ENCODE measurements at regions not wholly inside any gene's neighbourhood (a gene's known extent, or its start where the extent isn't known, plus 50 kb on each side); places are given as distances from the start of the nearest gene placed in this dataset.

GRCh38 chr20:24210356-24210755 is 221.8 kb upstream of the GGTLC1 start:
- H3K79me1 ChIP-seq (ENCODE audit: low read length), result no peaks in the 10 kb centered on the region
- H2BK5ac ChIP-seq (ENCODE audit: low read depth, low read length, poor library complexity), result no peak overlapping the region
- H2BK12ac ChIP-seq (ENCODE audit: low read length), result no peak overlapping the region
- no peak overlapping the region for H3K18ac ChIP-seq (ENCODE audit: low read length)
- no peak overlapping the region for H3K4ac ChIP-seq (ENCODE audit: low read depth, low read length)
- H3K27me3 ChIP-seq (ENCODE audit: insufficient read depth, low read length), result no peaks in the 10 kb centered on the region
- H3K79me2 ChIP-seq (ENCODE audit: control insufficient read depth, insufficient read depth, low read length, poor library complexity), result no peaks in the 10 kb centered on the region
- H3K4me2 ChIP-seq (ENCODE audit: low read length), result no peak overlapping the region
- H3K4me3 ChIP-seq (ENCODE audit: low read depth, low read length), result no peak overlapping the region
- WGBS (ENCODE audit: extremely low coverage, insufficient coverage, insufficient read length), result no CpG with 5 or more reads among the region's 2 CpGs
- H3K36me3 ChIP-seq (ENCODE audit: control insufficient read depth in 1 of 2, insufficient read depth in 2 of 2, low read length in 2 of 2), result no peaks in the 10 kb centered on the region
- peaks cover 3% of the 10 kb centered on the region for H3K9me3 ChIP-seq (ENCODE audit: insufficient read depth, low read depth, low read length)
- no peak overlapping the region for H3K14ac ChIP-seq (ENCODE audit: low read length)
- H3K27ac ChIP-seq (ENCODE audit: low read depth, low read length), result no peak overlapping the region
- H2AFZ ChIP-seq (ENCODE audit: insufficient read depth, low read length, poor library complexity), result no peak overlapping the region
- H4K12ac ChIP-seq (ENCODE audit: low read depth, low read length), result no peak overlapping the region
- DNase-seq, result no peak
- H3K23ac ChIP-seq (ENCODE audit: low read length), result no peak overlapping the region
- H2AK5ac ChIP-seq (ENCODE audit: low read length), result no peak overlapping the region
- H4K91ac ChIP-seq (ENCODE audit: low read depth, low read length), result no peak overlapping the region
- H3K9ac ChIP-seq (ENCODE audit: low read length), result no peak overlapping the region
- H4K8ac ChIP-seq (ENCODE audit: low read depth, low read length), result no peak overlapping the region
- no peak overlapping the region for H2BK120ac ChIP-seq (ENCODE audit: insufficient read depth, low read length, poor library complexity)
- no peaks in the 10 kb centered on the region for H3K4me1 ChIP-seq (ENCODE audit: control insufficient read depth in 1 of 2, insufficient read depth in 2 of 2, low read length in 2 of 2)

GRCh38 chr20:24208652-24209051 is 220.1 kb upstream of the GGTLC1 start:
- H3K36me3 ChIP-seq (ENCODE audit: control insufficient read depth in 1 of 2, insufficient read depth in 2 of 2, low read length in 2 of 2), result no peaks in the 10 kb centered on the region
- H2AK5ac ChIP-seq (ENCODE audit: low read length), result no peak overlapping the region
- H3K23ac ChIP-seq (ENCODE audit: low read length), result no peak overlapping the region
- H4K8ac ChIP-seq (ENCODE audit: low read depth, low read length), result no peak overlapping the region
- no peak overlapping the region for H3K4me2 ChIP-seq (ENCODE audit: low read length)
- no peak for DNase-seq
- no peak overlapping the region for H2BK5ac ChIP-seq (ENCODE audit: low read depth, low read length, poor library complexity)
- no peak overlapping the region for H3K14ac ChIP-seq (ENCODE audit: low read length)
- no CpG with 5 or more reads among the region's 9 CpGs for WGBS (ENCODE audit: extremely low coverage, insufficient coverage, insufficient read length)
- no peaks in the 10 kb centered on the region for H3K27me3 ChIP-seq (ENCODE audit: insufficient read depth, low read length)
- H3K4ac ChIP-seq (ENCODE audit: low read depth, low read length), result no peak overlapping the region
- no peak overlapping the region for H2AFZ ChIP-seq (ENCODE audit: insufficient read depth, low read length, poor library complexity)
- no peaks in the 10 kb centered on the region for H3K79me1 ChIP-seq (ENCODE audit: low read length)
- peaks cover 3% of the 10 kb centered on the region for H3K9me3 ChIP-seq (ENCODE audit: insufficient read depth, low read depth, low read length)
- H3K4me3 ChIP-seq (ENCODE audit: low read depth, low read length), result peak overlapping the region; percentile 38
- no peak overlapping the region for H4K91ac ChIP-seq (ENCODE audit: low read depth, low read length)
- no peak overlapping the region for H3K9ac ChIP-seq (ENCODE audit: low read length)
- H4K12ac ChIP-seq (ENCODE audit: low read depth, low read length), result no peak overlapping the region
- no peak overlapping the region for H3K18ac ChIP-seq (ENCODE audit: low read length)
- no peak overlapping the region for H3K27ac ChIP-seq (ENCODE audit: low read depth, low read length)
- H2BK12ac ChIP-seq (ENCODE audit: low read length), result no peak overlapping the region
- no peaks in the 10 kb centered on the region for H3K4me1 ChIP-seq (ENCODE audit: control insufficient read depth in 1 of 2, insufficient read depth in 2 of 2, low read length in 2 of 2)
- H2BK120ac ChIP-seq (ENCODE audit: insufficient read depth, low read length, poor library complexity), result no peak overlapping the region
- no peaks in the 10 kb centered on the region for H3K79me2 ChIP-seq (ENCODE audit: control insufficient read depth, insufficient read depth, low read length, poor library complexity)

GRCh38 chr20:24207803-24208300 is 219.3 kb upstream of the GGTLC1 start:
- Histone ChIP-seq H3K9me3 (ENCODE audit: insufficient read depth, low read depth, low read length) (peaks cover 5% of the 10 kb centered on the region), H2AFZ (ENCODE audit: insufficient read depth, low read length, poor library complexity) (no peak overlapping the region), H3K4me3 (ENCODE audit: low read depth, low read length) (peak overlapping the region; percentile 55), H3K27me3 (ENCODE audit: insufficient read depth, low read length) (no peaks in the 10 kb centered on the region), H2AK5ac (ENCODE audit: low read length) (no peak overlapping the region), H3K79me1 (ENCODE audit: low read length) (no peaks in the 10 kb centered on the region), H4K12ac (ENCODE audit: low read depth, low read length) (no peak overlapping the region), H3K4me1 (ENCODE audit: control insufficient read depth in 1 of 2, insufficient read depth in 2 of 2, low read length in 2 of 2) (no peaks in the 10 kb centered on the region), H2BK5ac (ENCODE audit: low read depth, low read length, poor library complexity) (no peak overlapping the region), H3K23ac (ENCODE audit: low read length) (no peak overlapping the region), H3K9ac (ENCODE audit: low read length) (no peak overlapping the region), H3K4me2 (ENCODE audit: low read length) (no peak overlapping the region), H3K14ac (ENCODE audit: low read length) (no peak overlapping the region), H4K91ac (ENCODE audit: low read depth, low read length) (no peak overlapping the region), H3K4ac (ENCODE audit: low read depth, low read length) (no peak overlapping the region), H3K36me3 (ENCODE audit: control insufficient read depth in 1 of 2, insufficient read depth in 2 of 2, low read length in 2 of 2) (no peaks in the 10 kb centered on the region), H3K27ac (ENCODE audit: low read depth, low read length) (no peak overlapping the region), H4K8ac (ENCODE audit: low read depth, low read length) (no peak overlapping the region), H2BK12ac (ENCODE audit: low read length) (no peak overlapping the region), H2BK120ac (ENCODE audit: insufficient read depth, low read length, poor library complexity) (no peak overlapping the region), H3K18ac (ENCODE audit: low read length) (no peak overlapping the region), H3K79me2 (ENCODE audit: control insufficient read depth, insufficient read depth, low read length, poor library complexity) (no peaks in the 10 kb centered on the region)
- DNase-seq, result no peak
- no CpG with 5 or more reads among the region's 26 CpGs for WGBS (ENCODE audit: extremely low coverage, insufficient coverage, insufficient read length)

- H3K14ac ChIP-seq (ENCODE audit: low read length), result no peak overlapping the region
- no peak overlapping the region for H3K9ac ChIP-seq (ENCODE audit: low read length)
- H2AK5ac ChIP-seq (ENCODE audit: low read length), result no peak overlapping the region
- no peak overlapping the region for H4K12ac ChIP-seq (ENCODE audit: low read depth, low read length)
- H2BK12ac ChIP-seq (ENCODE audit: low read length), result no peak overlapping the region
- H3K4me2 ChIP-seq (ENCODE audit: low read length), result no peak overlapping the region
- no peak overlapping the region for H3K4me3 ChIP-seq (ENCODE audit: low read depth, low read length)
- no peak overlapping the region for H3K23ac ChIP-seq (ENCODE audit: low read length)
- H3K27ac ChIP-seq (ENCODE audit: low read depth, low read length), result no peak overlapping the region
- peak in 1 of 2 donors; percentile 29 for DNase-seq
- no peak overlapping the region for H2AFZ ChIP-seq (ENCODE audit: insufficient read depth, low read length, poor library complexity)
- no peak overlapping the region for H4K91ac ChIP-seq (ENCODE audit: low read depth, low read length)
- H2BK5ac ChIP-seq (ENCODE audit: low read depth, low read length, poor library complexity), result no peak overlapping the region
- no peak overlapping the region for H3K18ac ChIP-seq (ENCODE audit: low read length)
- no peaks in the 10 kb centered on the region for H3K27me3 ChIP-seq (ENCODE audit: insufficient read depth, low read length)
- H3K4me1 ChIP-seq (ENCODE audit: control insufficient read depth in 1 of 2, insufficient read depth in 2 of 2, low read length in 2 of 2), result no peaks in the 10 kb centered on the region
- H3K9me3 ChIP-seq (ENCODE audit: insufficient read depth, low read depth, low read length), result peaks cover 5% of the 10 kb centered on the region
- no peaks in the 10 kb centered on the region for H3K79me1 ChIP-seq (ENCODE audit: low read length)
- no peaks in the 10 kb centered on the region for H3K79me2 ChIP-seq (ENCODE audit: control insufficient read depth, insufficient read depth, low read length, poor library complexity)
- no peaks in the 10 kb centered on the region for H3K36me3 ChIP-seq (ENCODE audit: control insufficient read depth in 1 of 2, insufficient read depth in 2 of 2, low read length in 2 of 2)
- WGBS (ENCODE audit: extremely low coverage, insufficient coverage, insufficient read length), result no CpG with 5 or more reads among the region's 5 CpGs
- H2BK120ac ChIP-seq (ENCODE audit: insufficient read depth, low read length, poor library complexity), result no peak overlapping the region
- H4K8ac ChIP-seq (ENCODE audit: low read depth, low read length), result no peak overlapping the region
- no peak overlapping the region for H3K4ac ChIP-seq (ENCODE audit: low read depth, low read length)
Measured at GRCh38 chr20:24206995-24207394, 218.4 kb upstream of the GGTLC1 start.

Data from trophoblast cell (in vitro differentiated cells and primary cell).